ENCODE measurements at regions not wholly inside any gene's neighbourhood (a gene's known extent, or its start where the extent isn't known, plus 50 kb on each side); places are given as distances from the start of the nearest gene placed in this dataset.

GRCh38 chr19:31127134-31127967, 221.9 kb downstream of the TSHZ3 start:
- DNase-seq (ENCODE audit: insufficient read length, low spot score), result no peak
- FAIRE-seq, result no peak
- TF ChIP-seq SPI1 (IDR thresholded peaks at IDR 0.05; ENCODE audit: low read depth, low read length), result no peak
- no peak for TF ChIP-seq POLR2A (IDR thresholded peaks at IDR 0.05; ENCODE audit: low read depth, low read length)
- no peak for TF ChIP-seq TAF1 (IDR thresholded peaks at IDR 0.05; ENCODE audit: low read depth, low read length)
- no peak for TF ChIP-seq PAX5 (IDR thresholded peaks at IDR 0.05; ENCODE audit: insufficient read depth, low read length, severe bottlenecking)

- no peak for FAIRE-seq
- TF ChIP-seq TAF1 (IDR thresholded peaks at IDR 0.05; ENCODE audit: low read depth, low read length), result no peak
- no peak for DNase-seq (ENCODE audit: insufficient read length, low spot score)
Observed at GRCh38 chr19:31126236-31126635, 223.0 kb downstream of the TSHZ3 start.

DNA sequence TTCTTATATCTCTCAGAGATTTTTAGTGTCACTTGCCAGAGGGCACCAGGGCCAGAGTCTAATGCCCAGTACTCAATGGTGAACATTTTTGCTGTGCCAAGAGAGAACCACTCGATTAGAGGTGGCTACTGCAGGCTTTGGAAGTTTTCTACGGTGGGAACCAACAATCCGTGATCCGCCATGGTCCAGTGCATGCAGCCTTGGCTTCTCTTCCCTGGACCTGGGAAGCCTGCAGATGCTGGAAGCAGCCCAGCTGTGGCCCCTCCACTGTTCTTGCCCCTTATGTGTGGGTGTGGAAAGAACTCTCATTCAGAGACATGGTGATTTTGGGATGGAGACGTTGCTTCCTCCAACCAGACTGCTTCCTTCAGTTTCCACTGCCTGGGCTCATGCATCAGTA, 224.2 kb downstream of the TSHZ3 start:
- no peak for FAIRE-seq
- TF ChIP-seq PAX5 (IDR thresholded peaks at IDR 0.05; ENCODE audit: insufficient read depth, low read length, severe bottlenecking), result no peak
- TF ChIP-seq POLR2AphosphoS5 (IDR thresholded peaks at IDR 0.05; ENCODE audit: low read depth, low read length), result no peak
- TF ChIP-seq TAF1 (IDR thresholded peaks at IDR 0.05; ENCODE audit: low read depth, low read length), result no peak
- no peak for TF ChIP-seq SPI1 (IDR thresholded peaks at IDR 0.05; ENCODE audit: low read depth, low read length)
- TF ChIP-seq POU2F2 (IDR thresholded peaks at IDR 0.05; ENCODE audit: low read depth, low read length), result no peak
- no peak for TF ChIP-seq POLR2A (IDR thresholded peaks at IDR 0.05; ENCODE audit: low read depth, low read length)
- no peak for DNase-seq (ENCODE audit: insufficient read length, low spot score)

- no peak for TF ChIP-seq TAF1 (IDR thresholded peaks at IDR 0.05; ENCODE audit: low read depth, low read length)
- DNase-seq (ENCODE audit: insufficient read length, low spot score) (no peak), FAIRE-seq (no peak)
Observed at GRCh38 chr19:31121501-31121900, 227.7 kb downstream of the TSHZ3 start.

- FAIRE-seq, result no peak
Observed at GRCh38 chr19:31120952-31121351, 228.3 kb downstream of the TSHZ3 start.

DNA sequence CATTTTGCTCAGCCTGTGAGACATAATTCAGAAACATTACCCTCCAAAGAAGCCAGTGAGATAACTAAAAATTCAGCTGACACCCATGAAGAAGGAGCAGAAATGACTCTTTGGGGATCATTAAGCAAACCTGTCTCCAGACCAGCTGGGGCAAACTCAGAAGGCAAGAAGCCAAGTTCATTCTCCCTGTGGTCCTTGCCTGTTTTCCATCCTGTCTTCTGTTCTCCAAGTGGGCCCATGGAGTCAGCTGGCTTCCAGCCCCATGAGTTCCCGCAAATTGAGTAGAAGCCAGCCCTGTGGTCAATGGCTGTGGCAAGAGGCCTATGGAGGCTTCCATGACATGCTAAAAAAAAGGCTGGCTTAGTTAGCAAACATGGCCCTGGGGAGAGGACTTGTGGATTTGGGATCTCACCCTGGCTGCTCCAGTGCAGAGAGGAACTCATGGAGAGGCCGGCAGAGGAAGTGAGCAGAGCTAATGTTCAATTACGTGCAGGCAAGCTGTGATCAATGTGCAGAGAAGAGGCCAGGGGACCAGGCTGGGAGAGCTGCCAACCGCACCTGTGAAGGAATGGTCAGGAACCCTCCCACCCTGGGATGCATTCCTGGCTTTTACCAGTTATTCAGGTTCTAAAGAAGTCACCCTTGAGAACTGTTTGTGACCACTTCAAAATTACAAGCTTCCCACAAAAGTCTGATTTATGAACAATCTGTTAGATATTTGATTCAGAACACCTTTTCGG, 229.1 kb downstream of the TSHZ3 start:
- TF ChIP-seq POU2F2 (IDR thresholded peaks at IDR 0.05; ENCODE audit: low read depth, low read length) (no peak), SPI1 (IDR thresholded peaks at IDR 0.05; ENCODE audit: low read depth, low read length) (no peak), POLR2AphosphoS5 (IDR thresholded peaks at IDR 0.05; ENCODE audit: low read depth, low read length) (no peak), TAF1 (IDR thresholded peaks at IDR 0.05; ENCODE audit: low read depth, low read length) (no peak), POLR2A (IDR thresholded peaks at IDR 0.05; ENCODE audit: low read depth, low read length) (no peak), PAX5 (IDR thresholded peaks at IDR 0.05; ENCODE audit: insufficient read depth, low read length, severe bottlenecking) (no peak)
- DNase-seq (ENCODE audit: insufficient read length, low spot score), result no peak
- FAIRE-seq, result no peak

More at GRCh38 chr19:31120952-31121351, 228.3 kb downstream of the TSHZ3 start:
- DNase-seq (ENCODE audit: insufficient read length, low spot score), result no peak
- no peak for TF ChIP-seq POLR2AphosphoS5 (IDR thresholded peaks at IDR 0.05; ENCODE audit: low read depth, low read length)
- TF ChIP-seq PAX5 (IDR thresholded peaks at IDR 0.05; ENCODE audit: insufficient read depth, low read length, severe bottlenecking), result no peak
- no peak for TF ChIP-seq SPI1 (IDR thresholded peaks at IDR 0.05; ENCODE audit: low read depth, low read length)
- no peak for TF ChIP-seq TAF1 (IDR thresholded peaks at IDR 0.05; ENCODE audit: low read depth, low read length)
- no peak for TF ChIP-seq POU2F2 (IDR thresholded peaks at IDR 0.05; ENCODE audit: low read depth, low read length)
- no peak for TF ChIP-seq POLR2A (IDR thresholded peaks at IDR 0.05; ENCODE audit: low read depth, low read length)

GRCh38 chr19:31118986-31119385, 230.2 kb downstream of the TSHZ3 start:
- FAIRE-seq (no peak), DNase-seq (ENCODE audit: insufficient read length, low spot score) (no peak)
- no peak for TF ChIP-seq TAF1 (IDR thresholded peaks at IDR 0.05; ENCODE audit: low read depth, low read length)
- no peak for TF ChIP-seq PAX5 (IDR thresholded peaks at IDR 0.05; ENCODE audit: insufficient read depth, low read length, severe bottlenecking)
- no peak for TF ChIP-seq POLR2AphosphoS5 (IDR thresholded peaks at IDR 0.05; ENCODE audit: low read depth, low read length)

DNA sequence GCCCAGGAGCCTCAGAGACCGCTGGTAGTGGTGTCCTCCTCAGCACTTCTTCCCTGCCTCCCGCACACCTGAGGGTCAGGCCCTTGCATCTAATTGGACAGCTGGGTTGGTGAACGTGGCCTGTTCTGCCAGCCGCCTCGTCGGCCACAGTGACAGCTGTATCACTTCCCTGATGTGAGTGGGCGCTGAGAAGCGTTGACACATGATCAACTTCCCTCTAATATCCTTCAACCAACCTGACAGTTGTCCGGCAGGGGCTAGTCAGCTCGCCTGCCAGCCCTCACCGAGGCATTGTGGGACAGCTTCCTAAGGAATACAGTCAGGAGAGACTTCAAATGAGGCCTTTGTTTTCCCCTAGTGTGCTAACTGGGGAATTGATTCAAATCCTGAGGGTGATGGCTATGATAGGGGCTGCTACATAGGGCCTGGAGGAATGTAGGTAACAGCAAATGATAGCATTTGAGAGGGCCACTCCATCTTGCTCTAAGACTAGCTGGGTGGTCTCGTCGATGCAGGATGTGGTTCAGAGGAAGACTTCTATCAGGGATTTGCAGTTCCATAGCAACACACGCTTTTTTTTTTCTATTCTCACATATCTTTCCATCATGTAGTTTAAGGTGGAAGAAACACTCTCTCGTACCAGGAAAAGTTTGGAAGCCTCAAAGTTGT, 230.8 kb downstream of the TSHZ3 start:
- FAIRE-seq, result no peak
- TF ChIP-seq POLR2AphosphoS5 (IDR thresholded peaks at IDR 0.05; ENCODE audit: low read depth, low read length) (no peak), SPI1 (IDR thresholded peaks at IDR 0.05; ENCODE audit: low read depth, low read length) (no peak), TAF1 (IDR thresholded peaks at IDR 0.05; ENCODE audit: low read depth, low read length) (no peak), POLR2A (IDR thresholded peaks at IDR 0.05; ENCODE audit: low read depth, low read length) (no peak), POU2F2 (IDR thresholded peaks at IDR 0.05; ENCODE audit: low read depth, low read length) (no peak)
- DNase-seq (ENCODE audit: insufficient read length, low spot score), result no peak

- no peak for TF ChIP-seq TAF1 (IDR thresholded peaks at IDR 0.05; ENCODE audit: low read depth, low read length)
- TF ChIP-seq POLR2A (IDR thresholded peaks at IDR 0.05; ENCODE audit: low read depth, low read length), result no peak
- no peak for TF ChIP-seq POU2F2 (IDR thresholded peaks at IDR 0.05; ENCODE audit: low read depth, low read length)
- no peak for TF ChIP-seq SPI1 (IDR thresholded peaks at IDR 0.05; ENCODE audit: low read depth, low read length)
- TF ChIP-seq PAX5 (IDR thresholded peaks at IDR 0.05; ENCODE audit: insufficient read depth, low read length, severe bottlenecking), result no peak
- no peak for TF ChIP-seq POLR2AphosphoS5 (IDR thresholded peaks at IDR 0.05; ENCODE audit: low read depth, low read length)
- DNase-seq (ENCODE audit: insufficient read length, low spot score) (no peak), FAIRE-seq (no peak)
Observed at GRCh38 chr19:31114585-31114984, 234.7 kb downstream of the TSHZ3 start.

DNA sequence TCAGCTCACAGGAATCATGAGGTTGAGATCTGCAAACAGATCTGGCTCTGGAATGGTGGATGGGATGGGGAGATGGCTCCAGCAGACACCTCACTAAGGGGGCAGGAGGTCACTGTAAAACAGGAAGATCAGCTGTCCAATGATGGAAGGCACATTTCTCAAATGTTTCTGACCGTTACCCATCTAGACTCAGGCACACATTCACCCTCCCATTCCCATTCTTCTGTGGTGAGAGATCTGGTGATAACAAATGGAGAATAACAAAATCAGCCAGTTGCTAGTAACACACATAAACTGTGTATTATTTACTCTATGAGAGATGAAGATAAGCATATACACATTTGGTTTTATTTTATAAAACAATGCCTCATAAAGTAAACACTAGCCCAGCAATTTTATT, 235.9 kb downstream of the TSHZ3 start:
- FAIRE-seq (no peak), DNase-seq (ENCODE audit: insufficient read length, low spot score) (no peak)
- TF ChIP-seq TAF1 (IDR thresholded peaks at IDR 0.05; ENCODE audit: low read depth, low read length) (no peak), POU2F2 (IDR thresholded peaks at IDR 0.05; ENCODE audit: low read depth, low read length) (no peak), SPI1 (IDR thresholded peaks at IDR 0.05; ENCODE audit: low read depth, low read length) (no peak), POLR2A (IDR thresholded peaks at IDR 0.05; ENCODE audit: low read depth, low read length) (no peak)
